Astrocyte (in vitro differentiated cells and primary cell): ENCODE measurements at regions not wholly inside any gene's neighbourhood (a gene's known extent, or its start where the extent isn't known, plus 50 kb on each side); places are given as distances from the start of the nearest gene placed in this dataset.

Experiments
- EZH2 ChIP-seq: IDR thresholded peaks from 2 replicates; pipeline ENCODE4 v1.6.1; 2012; ENCODE audit warnings: mild to moderate bottlenecking, low read length, inconsistent platforms; ENCODE audit not compliant: insufficient read depth
- TF ChIP-seq, protein P1 (sequence below): IDR thresholded peaks from 2 replicates; pipeline ENCODE4 v1.5.1; 2011; ENCODE audit warnings: low read depth, mild to moderate bottlenecking, inconsistent platforms, low read length, moderate library complexity; ENCODE audit not compliant: insufficient read depth

DNA sequence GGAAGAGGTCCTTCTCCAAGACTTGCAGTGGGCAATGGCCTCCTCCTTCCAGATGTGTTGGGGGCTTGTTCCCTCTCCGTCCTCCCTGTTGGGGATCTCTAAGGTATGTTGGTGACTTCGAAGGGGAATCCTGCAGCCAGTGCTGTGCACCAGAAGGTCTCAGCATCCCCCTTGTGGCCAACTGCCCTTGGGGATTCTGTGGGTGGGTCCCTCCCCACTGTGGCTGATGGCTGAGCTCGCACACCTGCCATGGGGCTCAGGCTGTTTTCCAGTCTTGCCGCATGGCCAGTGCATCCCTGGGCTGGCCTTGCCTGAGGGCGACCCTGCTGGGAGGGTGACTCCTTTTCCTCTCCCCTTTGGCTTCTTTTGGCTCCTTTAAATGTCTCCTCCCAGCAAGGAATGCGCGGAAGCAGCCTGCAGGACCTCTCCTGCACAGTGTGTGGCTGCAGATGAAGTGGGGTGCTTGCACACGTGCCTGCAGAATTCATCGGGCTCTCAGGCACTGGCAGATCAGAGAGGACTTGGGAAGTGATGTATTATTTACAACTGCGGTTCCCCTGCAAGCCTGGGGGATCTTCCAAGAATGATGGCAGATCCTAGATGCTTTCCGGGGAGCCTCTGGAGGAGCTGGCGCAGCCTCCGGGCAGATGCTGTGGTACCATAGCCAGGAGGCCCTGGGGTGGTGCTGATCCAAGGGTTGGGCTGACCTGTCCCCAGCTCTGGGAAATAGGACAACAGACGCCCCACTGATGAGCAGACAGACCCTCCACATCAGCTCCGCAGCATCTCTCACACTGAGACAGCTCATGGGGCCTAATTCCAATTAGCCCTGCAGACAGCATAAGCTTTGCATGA is 410.0 kb downstream of the TCERG1L start:
- TF ChIP-seq, protein P1, sequence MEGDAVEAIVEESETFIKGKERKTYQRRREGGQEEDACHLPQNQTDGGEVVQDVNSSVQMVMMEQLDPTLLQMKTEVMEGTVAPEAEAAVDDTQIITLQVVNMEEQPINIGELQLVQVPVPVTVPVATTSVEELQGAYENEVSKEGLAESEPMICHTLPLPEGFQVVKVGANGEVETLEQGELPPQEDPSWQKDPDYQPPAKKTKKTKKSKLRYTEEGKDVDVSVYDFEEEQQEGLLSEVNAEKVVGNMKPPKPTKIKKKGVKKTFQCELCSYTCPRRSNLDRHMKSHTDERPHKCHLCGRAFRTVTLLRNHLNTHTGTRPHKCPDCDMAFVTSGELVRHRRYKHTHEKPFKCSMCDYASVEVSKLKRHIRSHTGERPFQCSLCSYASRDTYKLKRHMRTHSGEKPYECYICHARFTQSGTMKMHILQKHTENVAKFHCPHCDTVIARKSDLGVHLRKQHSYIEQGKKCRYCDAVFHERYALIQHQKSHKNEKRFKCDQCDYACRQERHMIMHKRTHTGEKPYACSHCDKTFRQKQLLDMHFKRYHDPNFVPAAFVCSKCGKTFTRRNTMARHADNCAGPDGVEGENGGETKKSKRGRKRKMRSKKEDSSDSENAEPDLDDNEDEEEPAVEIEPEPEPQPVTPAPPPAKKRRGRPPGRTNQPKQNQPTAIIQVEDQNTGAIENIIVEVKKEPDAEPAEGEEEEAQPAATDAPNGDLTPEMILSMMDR = no peak
- no peak for TF ChIP-seq EZH2
